ENCODE measurements at regions not wholly inside any gene's neighbourhood (a gene's known extent, or its start where the extent isn't known, plus 50 kb on each side); places are given as distances from the start of the nearest gene placed in this dataset.

- TF ChIP-seq CTCF (IDR thresholded peaks at IDR 0.05): no peak
These were observed 499.2 kb upstream of the SALL3 start for GRCh38 chr18:78480262-78481054.

DNA sequence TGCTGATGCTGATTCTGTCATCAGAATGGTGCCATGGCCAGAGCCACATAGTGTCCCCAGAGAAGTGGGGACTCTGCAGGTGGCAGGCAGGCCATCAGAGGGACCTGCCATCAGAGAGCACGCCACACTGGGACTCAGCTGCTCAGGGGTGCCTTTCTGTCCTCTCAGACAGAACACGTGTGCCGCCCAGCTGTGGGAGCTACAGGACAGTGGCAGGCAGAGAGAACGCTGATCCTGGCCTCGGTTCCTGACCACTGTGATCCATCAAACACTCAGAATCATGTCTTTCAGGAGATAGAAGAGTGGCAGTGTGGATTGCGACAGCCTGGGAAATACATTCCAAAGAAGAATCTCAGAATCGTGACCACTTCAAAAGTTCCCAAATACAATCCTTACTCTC lies 497.2 kb upstream of the SALL3 start:
- TF ChIP-seq CTCF (IDR thresholded peaks at IDR 0.05): no peak

- no peak for TF ChIP-seq CTCF (IDR thresholded peaks at IDR 0.05)
These were observed 492.0 kb upstream of the SALL3 start for GRCh38 chr18:78487649-78488048.

DNA sequence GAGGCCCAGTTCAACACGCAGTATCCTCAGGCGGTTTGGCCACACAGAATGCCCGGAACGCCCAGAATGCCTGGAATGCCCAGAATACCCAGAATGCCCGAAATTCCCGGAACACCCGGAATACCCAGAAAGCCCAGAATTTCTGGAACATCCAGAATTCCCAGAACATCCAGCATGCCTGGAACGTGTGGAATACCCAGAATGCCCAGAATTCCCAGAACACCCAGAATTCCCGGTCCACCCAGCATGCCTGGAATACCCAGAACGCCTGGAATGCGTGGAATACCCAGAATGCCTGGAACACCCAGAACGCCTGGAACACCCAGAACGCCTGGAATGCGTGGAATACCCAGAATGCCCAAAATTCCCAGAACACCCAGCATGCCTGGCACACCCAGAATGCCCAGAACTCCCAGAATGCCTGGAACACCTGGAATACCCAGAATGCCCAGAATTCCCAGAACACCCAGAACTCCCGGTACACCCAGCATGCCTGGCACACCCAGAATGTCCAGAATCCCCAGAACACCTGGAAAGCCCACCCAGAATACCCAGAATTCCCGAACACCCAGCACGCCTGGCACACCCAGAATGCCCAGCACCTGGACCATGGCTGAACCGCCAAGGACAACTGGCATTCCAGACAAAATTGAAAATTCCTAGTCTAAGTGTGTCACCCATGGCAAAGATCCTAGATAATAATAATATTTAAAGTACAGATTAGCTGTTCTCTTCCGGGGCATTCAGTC lies 487.4 kb upstream of the SALL3 start:
- TF ChIP-seq CTCF (IDR thresholded peaks at IDR 0.05): no peak

DNA sequence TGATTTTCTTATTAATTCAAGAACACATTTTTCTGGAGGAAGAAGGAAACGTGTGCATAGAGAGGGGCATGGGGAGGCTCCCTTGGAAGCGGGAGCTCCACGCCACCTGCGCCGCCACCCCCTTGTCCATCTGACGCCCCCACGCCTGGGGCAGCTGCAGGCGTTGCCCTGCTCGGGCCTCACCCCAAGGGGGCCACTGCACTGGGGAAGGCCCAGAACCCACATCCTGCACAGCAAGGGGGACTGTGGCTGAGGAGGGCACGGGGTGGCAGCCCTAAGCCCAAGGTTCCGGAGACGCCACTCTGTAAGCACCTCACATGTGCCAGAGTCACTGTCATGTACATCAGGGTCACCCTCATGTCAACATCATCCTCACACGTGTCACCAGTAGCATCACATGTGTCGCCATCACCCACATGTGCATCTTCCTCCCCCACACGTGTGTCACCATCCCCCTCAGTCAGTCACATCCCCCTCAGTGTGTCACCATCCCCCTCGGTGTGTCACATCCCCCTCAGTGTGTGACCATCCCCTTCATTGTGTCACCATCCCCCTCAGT lies 486.7 kb upstream of the SALL3 start:
- TF ChIP-seq CTCF (IDR thresholded peaks at IDR 0.05): no peak

- no peak for TF ChIP-seq CTCF (IDR thresholded peaks at IDR 0.05)
These were observed 485.2 kb upstream of the SALL3 start for GRCh38 chr18:78494204-78495085.

GRCh38 chr18:78495550-78495949 lies 484.1 kb upstream of the SALL3 start:
- TF ChIP-seq CTCF (IDR thresholded peaks at IDR 0.05): no peak

Data from LNCAP (cell line).